Upper lobe of left lung (tissue), 4 donors: ENCODE measurements at regions not wholly inside any gene's neighbourhood (a gene's known extent, or its start where the extent isn't known, plus 50 kb on each side); places are given as distances from the start of the nearest gene placed in this dataset.

ENCODE experiments used
- CTCF ChIP-seq, 6 experiments: fragments of 450-650 bp in 4 of 6; fragments of 200-600 bp in 2 of 6; sonication (generic) in 2 of 6; IDR thresholded peaks; one replicate each; pipeline ENCODE4 v1.5.1; 2016 to 2019; ENCODE audit warnings: antibody characterized with exemption in 6 of 6
- EP300 ChIP-seq, 4 donors: sonication (generic); formaldehyde crosslinking; IDR thresholded peaks; one replicate each; pipeline ENCODE4 v1.5.1; 2017; ENCODE audit warnings: antibody characterized with exemption in 4 of 4, control low read depth in 2 of 4
- POLR2A ChIP-seq, 4 donors: fragments of 450-650 bp; IDR thresholded peaks; one replicate each; pipeline ENCODE4 v1.5.1; 2016 to 2017; ENCODE audit warnings: antibody characterized with exemption in 4 of 4, mild to moderate bottlenecking in 2 of 4

GRCh38 chr12:42854826-42855225 lies 265.3 kb upstream of the PRICKLE1 start:
- TF ChIP-seq CTCF (IDR thresholded peaks at IDR 0.05), result no peak
- no peak for TF ChIP-seq POLR2A (IDR thresholded peaks at IDR 0.05)
- no peak for TF ChIP-seq EP300 (IDR thresholded peaks at IDR 0.05)
